Endodermal cell (in vitro differentiated cells): ENCODE measurements at regions not wholly inside any gene's neighbourhood (a gene's known extent, or its start where the extent isn't known, plus 50 kb on each side); places are given as distances from the start of the nearest gene placed in this dataset.

ENCODE experiments used
- DNase-seq: peaks from one replicate; pipeline ENCODE4 v3.0.0-alpha.2; 2017
- H3K27ac ChIP-seq: 2 replicates; pipeline ENCODE4 v1.5.1; 2013; ENCODE audit warnings: mild to moderate bottlenecking, low read depth, low read length, moderate library complexity
- H3K27me3 ChIP-seq: 2 replicates; pipeline ENCODE4 v1.6.1; 2013; ENCODE audit warnings: mild to moderate bottlenecking, low read length, moderate library complexity; ENCODE audit not compliant: insufficient read depth, control insufficient read depth, poor library complexity, severe bottlenecking
- H3K36me3 ChIP-seq: 2 replicates; pipeline ENCODE4 v1.7.0; 2013; ENCODE audit warnings: mild to moderate bottlenecking, low read length, moderate library complexity; ENCODE audit not compliant: control insufficient read depth, insufficient read depth
- H3K4me1 ChIP-seq: one replicate; pipeline ENCODE4 v1.7.0; 2013; ENCODE audit warnings: low read length; ENCODE audit not compliant: control insufficient read depth, insufficient read depth
- H3K4me3 ChIP-seq: 2 replicates; pipeline ENCODE4 v1.5.1; 2013; ENCODE audit warnings: mild to moderate bottlenecking, low read length, moderate library complexity
- H3K9ac ChIP-seq: 2 replicates; pipeline ENCODE4 v1.6.1; 2013; ENCODE audit warnings: mild to moderate bottlenecking, low read length, moderate library complexity; ENCODE audit not compliant: poor library complexity, severe bottlenecking; ENCODE audit errors: extremely low read depth
- H3K9me3 ChIP-seq: 2 replicates; pipeline ENCODE4 v1.6.1; 2013; ENCODE audit warnings: mild to moderate bottlenecking, low read length, moderate library complexity; ENCODE audit not compliant: control insufficient read depth
- H3K27ac Mint-ChIP-seq: 2 replicates; pipeline ENCODE4 v1.8.0; 2020; ENCODE audit warnings: mixed read lengths
- H3K27me3 Mint-ChIP-seq: 2 replicates; pipeline ENCODE4 v1.8.0; 2021; ENCODE audit warnings: mild to moderate bottlenecking, mixed read lengths; ENCODE audit not compliant: insufficient read depth
- H3K36me3 Mint-ChIP-seq: 2 replicates; pipeline ENCODE4 v1.8.0; 2020; ENCODE audit warnings: low read depth, mixed read lengths
- H3K4me1 Mint-ChIP-seq: 2 replicates; pipeline ENCODE4 v1.8.0; 2020; ENCODE audit warnings: mixed read lengths
- H3K4me3 Mint-ChIP-seq: 2 replicates; pipeline ENCODE4 v1.8.0; 2020; ENCODE audit warnings: mild to moderate bottlenecking, moderate library complexity, mixed read lengths
- H3K9me3 Mint-ChIP-seq: 2 replicates; pipeline ENCODE4 v1.8.0; 2020; ENCODE audit warnings: mild to moderate bottlenecking, mixed read lengths
- WGBS, 2 experiments: methylation state at CpG; one replicate each; pipeline versions ENCODE4 v1.1.5 to v1.1.7; 2013; ENCODE audit warnings: missing lambda C conversion rate in 2 of 2, mixed read lengths in 1 of 2; ENCODE audit not compliant: insufficient coverage in 1 of 2, insufficient read length in 1 of 2; 5-methylcytosine and 5-hydroxymethylcytosine counted together
- TF ChIP-seq, protein P1 (sequence below): fragments of 200-600 bp; sonication (generic); conservative IDR thresholded peaks from 2 replicates; pipeline ENCODE4 v1.5.0; 2021; ENCODE audit warnings: antibody characterized with exemption, mild to moderate bottlenecking

DNA sequence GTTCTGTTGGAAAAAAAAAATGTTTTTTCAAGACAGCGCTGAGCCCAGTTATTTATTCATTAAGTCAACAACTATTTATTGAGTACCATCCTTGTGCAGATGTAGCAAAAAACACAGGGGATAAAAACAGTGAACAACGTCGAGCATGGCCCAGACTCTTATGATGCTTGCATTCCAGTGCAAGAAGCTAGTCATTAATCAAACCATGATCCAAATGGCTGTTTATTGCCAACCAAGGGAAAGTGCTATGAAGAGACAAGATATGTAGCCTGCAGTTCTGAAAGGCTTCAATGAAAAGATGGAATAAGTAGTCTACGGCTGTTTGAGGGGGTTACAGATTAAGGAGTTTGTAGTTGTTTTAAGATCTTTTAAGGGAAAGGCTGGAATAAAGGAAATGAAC lies 262.3 kb downstream of the NEBL start:
- Histone ChIP-seq H3K4me3 (no peak overlapping the region), H3K4me1 (no peaks in the 10 kb centered on the region), H3K27me3 (no peaks in the 10 kb centered on the region), H3K9ac (no peak overlapping the region), H3K36me3 (no peaks in the 10 kb centered on the region), H3K9me3 (no peaks in the 10 kb centered on the region), H3K27ac (no peak overlapping the region)
- H3K27ac Mint-ChIP-seq: no peak overlapping the region
- H3K9me3 Mint-ChIP-seq: no peaks in the 10 kb centered on the region
- TF ChIP-seq, protein P1, sequence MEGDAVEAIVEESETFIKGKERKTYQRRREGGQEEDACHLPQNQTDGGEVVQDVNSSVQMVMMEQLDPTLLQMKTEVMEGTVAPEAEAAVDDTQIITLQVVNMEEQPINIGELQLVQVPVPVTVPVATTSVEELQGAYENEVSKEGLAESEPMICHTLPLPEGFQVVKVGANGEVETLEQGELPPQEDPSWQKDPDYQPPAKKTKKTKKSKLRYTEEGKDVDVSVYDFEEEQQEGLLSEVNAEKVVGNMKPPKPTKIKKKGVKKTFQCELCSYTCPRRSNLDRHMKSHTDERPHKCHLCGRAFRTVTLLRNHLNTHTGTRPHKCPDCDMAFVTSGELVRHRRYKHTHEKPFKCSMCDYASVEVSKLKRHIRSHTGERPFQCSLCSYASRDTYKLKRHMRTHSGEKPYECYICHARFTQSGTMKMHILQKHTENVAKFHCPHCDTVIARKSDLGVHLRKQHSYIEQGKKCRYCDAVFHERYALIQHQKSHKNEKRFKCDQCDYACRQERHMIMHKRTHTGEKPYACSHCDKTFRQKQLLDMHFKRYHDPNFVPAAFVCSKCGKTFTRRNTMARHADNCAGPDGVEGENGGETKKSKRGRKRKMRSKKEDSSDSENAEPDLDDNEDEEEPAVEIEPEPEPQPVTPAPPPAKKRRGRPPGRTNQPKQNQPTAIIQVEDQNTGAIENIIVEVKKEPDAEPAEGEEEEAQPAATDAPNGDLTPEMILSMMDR: no peak
- H3K4me3 Mint-ChIP-seq: no peak overlapping the region
- peaks cover 2% of the 10 kb centered on the region for H3K4me1 Mint-ChIP-seq
- no peaks in the 10 kb centered on the region for H3K27me3 Mint-ChIP-seq
- 80 to 84% methylated on average over 4 of the region's 4 CpGs for WGBS, 2 experiments
- H3K36me3 Mint-ChIP-seq: no peaks in the 10 kb centered on the region
- no peak for DNase-seq

DNA sequence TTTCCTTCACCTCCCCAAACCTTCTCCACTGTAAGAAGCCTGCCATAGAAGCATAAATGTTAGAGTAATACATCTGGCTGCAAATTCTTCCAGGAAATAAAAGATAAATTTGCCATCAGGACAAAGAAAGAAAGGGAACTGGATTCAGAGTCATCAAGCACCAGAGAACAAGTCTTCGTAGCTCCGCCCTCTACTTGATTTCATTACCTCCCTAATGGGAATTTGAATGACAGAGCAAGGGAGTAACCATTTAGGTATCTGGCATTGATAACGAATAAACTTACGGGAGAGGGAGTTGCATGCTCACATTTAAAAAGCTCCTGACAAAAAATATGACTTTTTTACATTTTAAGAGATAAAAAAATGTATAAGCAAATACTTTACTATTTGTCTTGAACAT lies 263.4 kb downstream of the NEBL start:
- no peaks in the 10 kb centered on the region for H3K4me1 ChIP-seq
- no peaks in the 10 kb centered on the region for H3K9me3 Mint-ChIP-seq
- no peaks in the 10 kb centered on the region for H3K27me3 ChIP-seq
- no peaks in the 10 kb centered on the region for H3K9me3 ChIP-seq
- no peak overlapping the region for H3K4me3 Mint-ChIP-seq
- DNase-seq: no peak
- H3K36me3 ChIP-seq: no peaks in the 10 kb centered on the region
- H3K9ac ChIP-seq: no peak overlapping the region
- no peaks in the 10 kb centered on the region for H3K36me3 Mint-ChIP-seq
- peaks cover 2% of the 10 kb centered on the region for H3K4me1 Mint-ChIP-seq
- no peak overlapping the region for H3K27ac ChIP-seq
- WGBS, 2 experiments: 88 to 93% methylated on average over 3 to 4 of the region's 4 CpGs
- H3K27ac Mint-ChIP-seq: no peak overlapping the region
- H3K4me3 ChIP-seq: no peak overlapping the region
- H3K27me3 Mint-ChIP-seq: no peaks in the 10 kb centered on the region
- TF ChIP-seq, protein P1: no peak

DNA sequence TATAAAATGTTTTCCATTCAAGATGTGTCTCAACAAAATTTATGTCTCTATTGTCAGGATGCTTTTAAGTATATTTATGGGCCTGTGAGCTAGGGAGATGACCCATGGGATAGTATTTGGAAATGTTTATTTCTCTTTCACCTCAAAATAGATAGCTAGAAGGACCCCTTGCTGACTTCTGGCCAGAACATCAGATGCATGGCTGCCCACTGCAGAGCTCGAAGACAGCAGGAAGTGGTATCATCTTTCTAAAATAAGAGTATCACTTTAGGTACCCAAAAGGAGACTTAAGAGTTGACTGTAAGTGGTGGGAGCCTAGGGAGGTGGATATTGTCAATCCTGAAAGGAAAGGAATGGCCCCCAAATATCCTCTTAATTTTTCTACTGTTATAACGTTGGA lies 264.4 kb downstream of the NEBL start:
- H3K4me1 Mint-ChIP-seq: peaks cover 2% of the 10 kb centered on the region
- Histone ChIP-seq H3K36me3 (no peaks in the 10 kb centered on the region), H3K27me3 (no peaks in the 10 kb centered on the region), H3K27ac (no peak overlapping the region), H3K9ac (no peak overlapping the region), H3K4me1 (no peaks in the 10 kb centered on the region), H3K4me3 (no peak overlapping the region), H3K9me3 (no peaks in the 10 kb centered on the region)
- no peak overlapping the region for H3K27ac Mint-ChIP-seq
- no peaks in the 10 kb centered on the region for H3K9me3 Mint-ChIP-seq
- DNase-seq: no peak
- TF ChIP-seq, protein P1: no peak
- no peak overlapping the region for H3K4me3 Mint-ChIP-seq
- no peaks in the 10 kb centered on the region for H3K36me3 Mint-ChIP-seq
- WGBS, 2 experiments: 98 to 100% methylated on average over 1 to 2 of the region's 2 CpGs
- no peaks in the 10 kb centered on the region for H3K27me3 Mint-ChIP-seq
